HG03342 (cell line): ENCODE measurements at regions not wholly inside any gene's neighbourhood (a gene's known extent, or its start where the extent isn't known, plus 50 kb on each side); places are given as distances from the start of the nearest gene placed in this dataset.
"Not testable (repeated sequence)": the region's sequence is repeated elsewhere in the genome, so short reads cannot be mapped to it uniquely, and the experiment has no call there.

ENCODE experiments used
- ATAC-seq: cut with Tn5 transposase; IDR thresholded peaks from one replicate; pipeline ENCODE4 v1.9.1; 2021; ENCODE audit warnings: mild to moderate bottlenecking, moderate library complexity; ENCODE audit not compliant: unreplicated experiment

- ATAC-seq: no peak
Measured at GRCh38 chr10:85284778-85285770, 956.7 kb downstream of the CCSER2 start.

- no peak for ATAC-seq
Measured at GRCh38 chr10:85293483-85293882, 965.1 kb downstream of the CCSER2 start.

GRCh38 chr10:85311613-85312337 is 983.4 kb downstream of the CCSER2 start:
- no peak for ATAC-seq

GRCh38 chr10:85315657-85316056 is 987.3 kb downstream of the CCSER2 start:
- ATAC-seq: no peak

- ATAC-seq: no peak
Measured at GRCh38 chr10:85316276-85316675, 987.9 kb downstream of the CCSER2 start.

- peak; percentile 66 for ATAC-seq
Measured at GRCh38 chr10:85317827-85318226, 989.4 kb downstream of the CCSER2 start.

- ATAC-seq: no peak
Measured at GRCh38 chr10:85318809-85319807, 990.7 kb downstream of the CCSER2 start.

GRCh38 chr10:85319826-85320225 is 991.4 kb downstream of the CCSER2 start:
- ATAC-seq: no peak

GRCh38 chr10:85333594-85333993 is 1005.2 kb downstream of the CCSER2 start:
- ATAC-seq: no peak

- no peak for ATAC-seq
Measured at GRCh38 chr10:85362401-85362800, 1004.2 kb downstream of the GRID1 start.

GRCh38 chr10:85377029-85377806 is 989.4 kb downstream of the GRID1 start:
- ATAC-seq: no peak

- ATAC-seq: no peak
Measured at GRCh38 chr10:85379338-85379737, 987.3 kb downstream of the GRID1 start.

- no peak for ATAC-seq
Measured at GRCh38 chr10:85400981-85401695, 965.5 kb downstream of the GRID1 start.

GRCh38 chr10:85402541-85402940 is 964.1 kb downstream of the GRID1 start:
- ATAC-seq: no peak

GRCh38 chr10:85407088-85407487 is 959.5 kb downstream of the GRID1 start:
- no peak for ATAC-seq

GRCh38 chr10:85408388-85408787 is 958.2 kb downstream of the GRID1 start:
- ATAC-seq: no peak

- not testable (repeated sequence) for ATAC-seq
Measured at GRCh38 chr10:85410586-85410985, 956.0 kb downstream of the GRID1 start.

- ATAC-seq: no peak
Measured at GRCh38 chr10:85413570-85413969, 953.0 kb downstream of the GRID1 start.

GRCh38 chr10:85420501-85421191 is 945.9 kb downstream of the GRID1 start:
- no peak for ATAC-seq
